HG02571 (cell line): ENCODE measurements at regions not wholly inside any gene's neighbourhood (a gene's known extent, or its start where the extent isn't known, plus 50 kb on each side); places are given as distances from the start of the nearest gene placed in this dataset.

Experiments
- ATAC-seq: cut with Tn5 transposase; IDR thresholded peaks from one replicate; pipeline ENCODE4 v1.9.1; 2021; ENCODE audit warnings: mild to moderate bottlenecking, moderate library complexity; ENCODE audit not compliant: unreplicated experiment

DNA sequence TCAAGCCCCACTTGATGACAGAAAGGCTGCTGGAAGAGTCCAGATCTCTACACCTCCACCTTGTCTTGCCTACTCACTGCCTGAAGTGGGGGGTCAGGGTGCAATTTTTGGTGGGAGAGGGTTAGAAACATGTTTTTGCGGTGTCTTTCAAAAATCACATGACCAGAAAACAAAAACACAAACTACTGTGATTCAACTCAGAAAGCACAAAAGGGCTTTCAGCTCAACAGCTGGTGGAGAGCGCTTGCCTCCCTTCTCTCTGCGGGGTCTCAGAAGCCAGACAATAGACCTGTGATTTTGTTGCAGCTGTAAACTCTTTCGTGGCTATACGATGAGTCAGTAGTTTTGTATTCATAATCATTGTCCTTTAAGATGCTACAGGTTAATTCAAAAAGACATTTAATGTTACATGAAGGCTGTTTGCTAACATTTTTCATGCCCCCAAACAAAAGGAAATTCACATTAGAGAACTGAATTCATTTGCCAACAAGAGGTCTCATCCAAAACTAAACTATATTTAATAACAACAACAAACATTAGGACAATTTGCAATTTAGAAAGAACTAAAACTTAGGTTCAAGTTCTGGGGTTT lies 172.6 kb upstream of the RAI14 start:
- no peak for ATAC-seq

DNA sequence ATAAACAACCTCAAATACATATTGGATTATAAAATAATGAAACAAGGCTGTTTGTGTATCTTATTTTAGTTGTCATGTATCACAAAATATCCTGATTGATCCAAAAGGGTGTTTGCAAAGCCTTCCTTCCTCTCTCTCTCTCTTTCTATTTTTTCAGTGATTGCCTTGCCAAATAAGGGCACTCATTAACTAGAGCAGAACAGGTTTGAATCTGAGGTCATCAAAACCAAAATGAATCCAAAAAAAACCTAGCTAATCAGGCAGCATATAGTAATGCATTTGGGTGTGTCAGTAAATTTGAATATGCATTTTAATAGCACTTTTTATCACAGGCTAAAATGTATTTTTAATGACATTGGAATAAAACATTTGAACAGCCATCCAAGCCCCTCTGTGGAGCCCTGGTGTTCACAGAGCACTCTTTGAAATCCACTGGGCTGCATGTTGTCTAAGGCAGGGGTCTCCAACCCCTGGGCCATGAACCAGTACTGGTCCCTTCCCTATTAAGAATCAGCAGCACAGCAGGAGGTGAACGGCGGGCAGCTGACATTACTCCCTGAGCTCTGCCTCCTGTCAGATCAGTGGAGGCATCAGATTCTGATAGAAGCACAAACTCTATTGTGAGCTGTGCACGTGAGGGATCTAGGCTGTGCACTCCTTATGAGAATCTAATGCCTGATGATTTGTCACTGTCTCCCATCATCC lies 171.8 kb upstream of the RAI14 start:
- ATAC-seq: no peak

DNA sequence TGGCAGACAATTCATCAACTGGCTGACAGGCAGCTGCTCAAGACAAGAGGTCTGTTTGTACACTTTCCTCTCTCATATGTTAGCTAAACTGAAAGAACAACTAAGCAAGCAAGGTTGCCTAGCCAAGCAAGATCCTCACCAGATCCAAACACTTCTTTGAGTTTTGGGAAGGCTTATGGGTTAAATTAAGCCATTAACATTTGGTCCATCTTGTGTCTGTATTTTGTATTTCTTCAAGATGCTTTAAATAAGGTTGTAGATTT lies 170.4 kb upstream of the RAI14 start:
- no peak for ATAC-seq

DNA sequence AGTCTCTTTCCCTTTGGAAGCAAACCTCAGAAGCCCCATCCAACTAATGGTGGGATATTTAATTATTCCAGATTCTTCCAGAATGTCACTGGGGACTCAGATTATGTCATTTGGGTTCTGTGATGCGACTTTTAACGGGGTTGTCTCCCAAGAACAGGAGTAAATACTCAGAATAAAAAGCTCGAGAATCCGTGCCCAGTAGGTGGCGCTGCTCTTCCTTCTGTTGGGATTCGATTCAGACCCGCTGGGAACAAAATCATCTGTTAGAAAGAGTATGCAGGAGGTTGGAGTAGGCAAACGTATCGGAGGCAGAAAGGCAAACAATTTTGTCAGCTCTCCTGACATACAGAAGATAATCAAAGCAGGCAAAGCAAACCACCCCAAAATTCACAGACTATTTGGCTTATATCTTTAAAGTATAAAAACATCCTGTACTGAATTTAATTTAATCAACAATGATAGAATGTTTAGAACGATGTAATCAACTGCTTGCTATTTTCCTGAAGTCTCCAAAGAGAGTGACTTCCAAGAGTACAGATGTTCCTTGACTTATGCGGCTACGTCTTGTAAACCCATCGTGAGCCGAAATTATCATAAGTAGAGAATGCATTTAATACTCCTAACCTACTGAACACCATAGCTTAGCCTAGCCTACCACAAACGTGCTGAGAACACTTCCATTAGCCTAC lies 169.8 kb upstream of the RAI14 start:
- ATAC-seq: no peak

DNA sequence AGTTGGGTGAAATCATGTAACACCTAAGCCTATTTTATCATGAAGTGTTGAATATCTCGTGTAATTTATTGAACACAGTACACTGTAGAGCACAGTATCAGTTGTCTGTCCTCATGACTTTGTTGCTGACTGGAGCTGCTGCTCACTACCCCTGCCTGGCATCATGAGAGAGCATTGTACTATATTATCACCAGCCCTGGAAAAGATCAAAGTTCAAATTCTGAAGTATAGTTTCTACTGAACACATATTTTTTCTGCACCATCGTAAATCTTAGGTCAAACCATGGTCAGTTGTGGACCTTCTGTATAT lies 169.3 kb upstream of the RAI14 start:
- no peak for ATAC-seq

DNA sequence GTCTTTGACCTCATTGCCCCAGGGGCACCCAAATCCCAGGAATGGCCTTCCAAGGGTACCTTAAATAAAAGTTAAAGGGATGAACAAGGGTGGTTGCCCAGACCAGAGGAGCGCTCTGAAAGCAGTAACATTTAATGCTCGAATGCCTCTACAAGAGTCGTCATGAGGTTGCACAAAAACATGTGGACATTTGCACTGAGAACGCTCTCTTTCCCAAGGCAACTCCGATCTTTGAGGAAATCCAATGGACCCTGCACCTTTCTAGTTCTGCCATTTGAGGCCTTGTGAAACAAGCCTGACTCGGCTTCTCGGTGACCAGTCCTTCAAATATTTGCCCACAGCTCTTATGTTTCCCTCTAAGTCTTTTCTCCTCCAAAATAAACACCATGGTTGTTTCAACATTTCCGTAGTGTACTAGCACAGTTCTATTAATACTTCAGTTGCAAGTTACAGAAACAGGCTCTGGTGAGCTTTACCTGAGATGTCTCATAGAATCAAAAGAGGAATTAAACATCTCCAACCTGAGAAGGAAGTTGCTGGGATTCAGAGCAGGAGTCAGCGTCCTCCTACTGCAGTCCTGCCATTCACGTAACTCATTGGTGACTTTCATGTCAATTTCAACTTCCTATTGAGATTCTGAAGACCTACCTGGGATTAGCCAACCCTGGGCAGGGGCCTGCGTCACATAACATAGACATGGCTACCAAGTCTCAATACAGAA lies 168.8 kb upstream of the RAI14 start:
- ATAC-seq: no peak

DNA sequence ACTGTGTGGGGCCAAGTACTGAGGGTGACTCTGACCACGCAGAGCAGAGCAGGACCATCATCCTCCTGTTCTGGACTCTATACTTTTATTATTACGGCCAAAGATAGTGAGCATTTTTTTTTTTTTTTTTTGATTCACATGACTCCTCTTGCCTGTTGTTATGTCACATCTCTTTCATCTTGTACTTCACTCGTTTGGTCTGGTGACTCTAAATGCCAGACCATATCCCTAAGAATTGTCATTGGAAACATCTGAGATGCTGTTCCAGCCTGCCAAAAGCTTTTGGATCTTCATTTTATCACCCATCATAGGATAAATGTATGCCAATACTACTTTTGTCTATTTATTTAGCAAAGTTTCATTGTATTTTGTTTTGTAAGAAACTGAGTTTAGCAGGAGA lies 168.2 kb upstream of the RAI14 start:
- ATAC-seq: no peak

DNA sequence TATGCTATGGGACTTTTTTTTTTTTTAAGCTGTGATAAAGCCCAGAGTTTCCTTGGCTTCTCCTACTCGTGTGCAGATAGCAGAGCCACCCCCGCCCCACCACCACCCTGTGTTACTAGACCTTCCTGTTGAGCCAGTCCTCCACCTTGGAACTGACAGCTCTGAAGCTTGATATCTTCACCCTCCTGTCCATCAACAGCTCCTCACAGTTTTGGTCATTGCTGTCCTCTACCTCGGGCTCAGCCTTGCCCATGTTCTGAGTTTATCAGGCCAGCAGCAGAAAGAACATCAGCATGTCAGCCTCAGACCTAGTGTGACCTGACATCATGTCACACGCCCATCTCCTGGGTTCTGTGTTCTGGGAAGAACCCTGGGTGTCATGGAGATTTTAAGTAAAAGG lies 167.1 kb upstream of the RAI14 start:
- ATAC-seq: no peak

DNA sequence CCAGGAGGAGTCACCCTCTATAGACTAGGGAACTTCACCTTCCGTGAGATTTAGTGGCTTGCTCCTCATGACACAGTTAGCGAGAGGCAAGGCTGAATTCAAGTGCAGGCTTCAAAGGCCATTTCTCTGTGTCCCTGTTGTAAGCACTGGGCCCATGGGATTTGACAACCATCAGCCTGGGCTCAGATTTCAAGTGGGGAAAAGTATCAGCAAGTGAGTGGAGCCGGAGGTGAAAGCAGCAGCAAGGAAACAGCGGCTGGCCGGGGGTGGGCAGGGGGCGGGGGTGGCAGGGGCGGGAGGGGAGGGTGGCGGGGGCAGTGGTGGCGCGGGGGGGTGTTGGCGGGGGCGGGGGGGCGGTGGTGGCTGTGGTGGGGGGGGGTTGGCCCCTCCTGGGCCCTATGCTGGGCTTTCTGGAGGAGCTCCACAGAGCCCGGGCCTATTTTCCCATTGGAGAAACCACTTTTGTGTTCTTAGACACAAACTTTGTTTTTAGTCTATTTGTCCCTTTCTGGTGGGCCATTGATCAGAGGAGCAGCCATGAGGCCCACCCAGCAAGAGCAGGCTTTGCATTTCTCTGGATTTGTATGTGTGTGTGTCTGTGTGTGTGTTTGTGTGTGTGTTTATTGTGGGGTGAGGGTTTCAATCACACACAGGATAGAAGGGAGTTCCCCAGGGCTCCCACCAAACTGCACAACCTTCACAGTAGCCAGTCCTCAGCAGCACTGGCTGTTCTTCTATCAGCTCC lies 165.4 kb upstream of the RAI14 start:
- ATAC-seq: no peak

DNA sequence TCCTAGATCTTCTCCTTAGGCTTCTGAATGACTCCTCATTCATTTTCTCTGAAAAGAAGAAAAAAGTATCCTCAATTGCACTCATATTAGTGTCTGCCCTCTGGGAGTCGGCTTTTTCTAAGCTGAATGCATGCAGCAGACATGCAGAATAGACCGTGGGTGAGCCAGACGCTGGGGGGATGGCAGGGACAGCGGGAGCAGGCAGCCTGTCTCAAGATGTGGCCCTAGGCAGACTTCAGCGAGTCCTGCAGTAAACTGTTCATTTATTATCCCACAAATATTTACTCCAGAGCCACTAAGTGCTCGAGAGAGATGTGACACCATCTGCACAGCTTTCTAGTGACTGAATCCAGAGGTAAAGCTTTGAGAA lies 164.9 kb upstream of the RAI14 start:
- ATAC-seq: no peak

DNA sequence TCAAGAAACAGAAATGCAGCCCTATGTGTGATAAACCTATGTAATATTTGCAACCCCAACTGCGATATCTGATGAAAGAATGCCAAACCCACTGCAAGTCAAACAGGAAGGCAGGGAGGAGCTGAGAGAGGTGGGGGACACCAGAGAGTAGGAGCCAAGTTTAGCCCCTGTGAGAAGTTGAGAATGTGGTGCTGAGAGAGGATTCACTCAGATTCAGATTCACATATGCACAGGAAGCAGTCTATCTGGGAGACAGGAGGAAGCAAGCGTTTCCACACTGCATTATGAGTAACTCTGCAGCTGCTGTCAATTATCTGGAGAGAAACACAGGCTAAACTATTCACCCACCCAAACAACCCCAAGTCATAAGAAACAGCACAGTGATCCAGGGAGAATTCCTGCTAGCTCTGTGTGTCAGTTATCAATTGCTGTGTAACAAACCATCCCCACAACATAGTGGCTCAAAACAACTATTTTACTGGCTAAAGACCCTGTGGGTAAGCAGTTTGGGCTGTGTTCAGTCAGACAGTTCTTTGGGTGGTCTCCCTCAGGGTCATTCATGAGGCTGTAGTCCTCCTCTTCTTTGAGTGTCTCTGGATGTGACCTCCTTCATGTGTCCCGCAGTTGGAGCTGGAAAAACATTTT lies 161.9 kb upstream of the RAI14 start:
- ATAC-seq: no peak

DNA sequence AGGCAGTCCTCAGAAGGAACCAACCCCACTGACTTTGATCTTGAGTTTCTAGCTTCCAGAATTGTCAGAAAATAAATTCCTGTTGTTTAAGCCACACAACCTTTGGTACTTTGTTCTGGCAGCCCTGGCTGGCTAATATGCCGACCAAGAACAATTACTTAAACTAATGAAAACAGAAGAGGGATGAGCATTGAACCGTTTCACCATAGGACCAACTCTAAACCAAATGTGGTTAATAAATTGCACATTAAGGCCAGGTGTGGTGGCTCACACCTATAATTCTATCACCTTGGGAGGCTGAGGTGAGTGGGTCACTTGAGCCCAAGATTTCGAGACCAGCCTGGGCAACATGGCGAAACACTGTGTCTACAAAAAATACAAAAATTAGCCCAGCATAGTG lies 160.9 kb upstream of the RAI14 start:
- no peak for ATAC-seq

DNA sequence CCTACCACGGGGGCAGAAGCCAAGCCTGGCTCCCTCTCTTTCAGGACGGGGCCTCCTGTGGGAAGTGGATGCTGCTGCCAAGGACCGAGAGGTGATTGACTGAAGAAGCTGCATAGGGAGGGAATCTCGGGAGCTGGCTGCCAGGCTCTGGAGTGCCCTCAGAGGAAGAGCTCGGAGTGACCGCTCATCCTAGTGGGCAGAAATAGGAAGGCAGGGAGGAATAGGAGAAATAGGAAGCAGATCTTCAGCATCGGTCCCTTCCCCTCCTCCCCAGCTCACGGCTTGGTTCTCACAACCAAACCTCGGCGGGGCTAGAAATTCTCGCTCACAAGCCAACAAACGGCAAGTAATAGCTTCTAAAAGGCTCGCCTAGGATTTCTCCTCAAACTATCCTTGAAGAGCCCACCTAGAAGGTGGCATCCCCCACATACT lies 159.9 kb upstream of the RAI14 start:
- ATAC-seq: no peak

DNA sequence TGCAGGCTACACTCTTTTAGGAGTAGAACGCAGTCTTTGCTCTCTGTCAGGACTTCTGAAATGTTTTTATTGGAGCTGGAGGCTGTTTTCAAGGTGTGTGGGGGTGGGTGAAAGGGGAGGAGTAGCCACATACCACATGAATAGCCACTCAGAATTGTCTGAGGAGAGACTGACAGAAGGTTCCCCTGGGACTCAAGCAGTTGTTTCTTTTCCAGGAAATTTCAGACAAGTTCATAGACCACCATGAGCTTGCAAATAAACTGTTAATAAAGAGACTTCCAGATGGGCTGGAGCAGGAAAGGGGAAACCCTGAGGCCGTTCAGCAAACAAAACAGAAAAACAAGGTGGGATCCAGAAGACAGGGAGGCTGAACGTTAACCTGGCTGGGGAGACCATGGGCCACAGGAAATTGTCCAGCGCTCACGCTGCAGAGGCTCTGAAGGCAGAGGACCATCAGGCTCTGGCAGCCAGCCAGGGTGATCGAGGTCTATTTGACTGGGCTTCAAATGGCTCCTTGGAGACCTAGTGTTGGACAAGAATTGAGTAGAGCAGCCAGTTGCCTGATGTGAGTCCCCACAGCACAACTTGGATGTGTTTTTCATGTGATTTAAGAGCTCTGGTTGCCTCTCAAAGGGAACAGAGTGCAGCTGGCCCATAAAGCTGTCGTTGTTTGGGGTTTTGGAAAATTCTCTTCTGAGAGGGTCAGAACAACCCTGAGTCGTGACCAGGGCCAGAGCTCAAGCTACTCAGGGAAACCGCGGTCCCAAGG lies 159.2 kb upstream of the RAI14 start:
- ATAC-seq: no peak

DNA sequence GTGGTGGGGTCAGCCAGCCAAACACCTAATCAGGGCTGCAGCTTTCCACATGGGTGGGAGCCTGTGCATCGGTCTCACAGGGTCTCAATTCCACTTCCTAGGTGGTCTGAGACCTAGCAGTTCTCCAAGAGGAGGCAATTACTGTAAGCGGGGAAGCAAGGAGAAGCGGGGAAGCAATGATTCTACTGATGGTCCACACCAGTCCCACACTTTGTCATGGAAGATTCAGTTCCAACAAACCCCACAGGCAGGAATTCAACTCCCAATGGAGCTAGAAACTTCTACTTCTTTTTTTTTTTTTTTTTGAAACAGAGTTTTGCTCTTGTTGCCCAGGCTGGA lies 158.7 kb upstream of the RAI14 start:
- no peak for ATAC-seq

DNA sequence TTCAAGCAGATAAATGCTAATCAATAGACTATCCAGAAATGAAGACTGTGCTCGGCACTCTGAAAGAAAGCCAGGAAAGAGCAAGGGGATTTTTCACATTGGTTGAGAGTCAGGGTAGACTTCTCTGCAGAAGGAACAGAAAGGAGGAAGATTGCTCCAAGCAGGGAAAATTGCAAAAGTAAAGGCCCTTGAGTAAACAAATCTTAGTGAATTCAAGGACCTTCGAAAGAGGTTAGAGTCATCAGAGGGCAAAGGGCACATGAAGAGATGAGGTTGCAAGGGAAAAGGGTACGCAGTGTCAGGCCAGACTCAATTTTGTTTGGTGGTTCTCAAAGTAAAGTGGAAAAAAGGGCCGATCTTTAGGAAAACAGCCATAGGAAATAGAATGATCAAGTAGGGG lies 157.6 kb upstream of the RAI14 start:
- ATAC-seq: no peak

DNA sequence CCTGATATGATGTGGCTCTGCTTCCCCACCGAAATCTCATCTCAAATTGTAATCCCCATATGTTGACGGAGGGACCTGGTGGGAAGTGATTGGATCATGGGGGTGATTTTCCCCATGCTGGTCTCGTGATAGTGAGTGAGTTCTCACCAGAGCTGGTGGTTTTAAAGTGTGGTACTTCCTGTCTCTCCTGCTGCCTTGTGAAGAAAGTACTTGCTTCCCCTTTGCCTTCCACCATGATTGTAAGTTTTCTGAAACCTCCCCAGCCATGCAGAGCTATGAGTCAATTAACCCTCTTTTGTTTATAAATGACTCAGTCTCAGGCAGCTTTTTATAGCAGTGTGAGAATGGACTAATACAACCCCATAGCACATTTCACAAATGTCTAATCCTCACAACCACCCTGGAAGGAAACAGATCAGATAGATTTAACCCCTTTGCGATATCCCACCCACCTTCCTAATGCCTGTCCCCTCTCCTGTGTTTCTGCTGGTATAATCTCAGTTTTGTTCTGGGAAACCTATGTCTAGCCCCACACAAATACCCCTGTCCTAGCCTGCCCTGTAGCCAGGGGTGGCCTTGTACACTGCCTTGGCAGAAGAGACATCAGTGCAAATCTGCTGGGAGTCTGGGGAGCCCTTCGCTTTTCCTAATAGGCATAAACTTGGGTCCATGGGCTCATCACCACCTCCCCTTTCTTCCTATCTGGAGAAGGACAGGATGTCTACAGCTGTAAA lies 157.0 kb upstream of the RAI14 start:
- peak; percentile 94 for ATAC-seq

DNA sequence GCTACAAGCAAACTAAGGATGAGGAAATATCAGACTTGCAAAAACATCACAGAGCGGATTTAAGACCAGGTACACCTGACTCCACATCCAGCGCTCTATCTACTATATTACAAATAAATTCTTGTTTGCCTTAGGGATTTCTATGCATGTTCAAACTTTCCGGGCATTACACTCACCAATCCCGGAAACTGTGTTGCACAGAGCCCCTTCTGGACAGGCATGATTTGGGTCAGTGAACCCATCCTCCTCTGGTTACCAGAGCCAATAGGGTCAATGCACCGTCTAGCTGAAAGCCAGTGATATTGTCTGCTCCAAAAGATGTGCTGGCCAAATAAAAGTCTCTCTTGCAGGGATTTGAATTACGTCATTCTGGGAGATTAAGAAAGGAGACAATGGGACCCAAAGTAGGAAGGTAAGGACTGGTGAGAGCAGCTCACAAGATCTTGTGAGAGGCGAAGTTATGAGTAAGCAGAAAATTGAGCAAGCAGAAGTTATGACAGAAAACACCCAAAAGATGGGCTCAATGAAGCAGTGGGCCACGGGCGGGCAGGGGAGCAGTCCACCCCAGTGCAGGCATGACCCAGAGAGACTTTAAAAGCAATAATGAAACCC lies 155.8 kb upstream of the RAI14 start:
- ATAC-seq: no peak

DNA sequence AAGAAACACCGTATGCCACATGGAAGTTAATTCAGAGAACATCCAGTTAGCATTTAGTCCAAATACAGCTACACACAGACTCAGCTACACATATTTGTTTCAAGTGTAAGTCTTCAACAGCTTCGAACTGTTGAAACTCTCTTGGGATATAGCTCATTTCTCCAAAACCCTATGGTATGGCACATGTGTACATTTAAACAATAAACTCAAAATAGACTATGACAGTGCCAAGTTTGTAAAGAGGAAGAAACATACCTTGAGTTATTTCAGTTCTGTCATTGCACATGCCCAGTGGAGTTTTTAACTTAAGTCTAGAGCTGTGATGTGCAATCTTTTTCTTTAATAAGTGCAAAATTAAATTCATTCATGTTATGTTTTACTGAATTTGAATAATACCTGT lies 155.1 kb upstream of the RAI14 start:
- no peak for ATAC-seq
